ENCODE measurements at regions not wholly inside any gene's neighbourhood (a gene's known extent, or its start where the extent isn't known, plus 50 kb on each side); places are given as distances from the start of the nearest gene placed in this dataset.

DNA sequence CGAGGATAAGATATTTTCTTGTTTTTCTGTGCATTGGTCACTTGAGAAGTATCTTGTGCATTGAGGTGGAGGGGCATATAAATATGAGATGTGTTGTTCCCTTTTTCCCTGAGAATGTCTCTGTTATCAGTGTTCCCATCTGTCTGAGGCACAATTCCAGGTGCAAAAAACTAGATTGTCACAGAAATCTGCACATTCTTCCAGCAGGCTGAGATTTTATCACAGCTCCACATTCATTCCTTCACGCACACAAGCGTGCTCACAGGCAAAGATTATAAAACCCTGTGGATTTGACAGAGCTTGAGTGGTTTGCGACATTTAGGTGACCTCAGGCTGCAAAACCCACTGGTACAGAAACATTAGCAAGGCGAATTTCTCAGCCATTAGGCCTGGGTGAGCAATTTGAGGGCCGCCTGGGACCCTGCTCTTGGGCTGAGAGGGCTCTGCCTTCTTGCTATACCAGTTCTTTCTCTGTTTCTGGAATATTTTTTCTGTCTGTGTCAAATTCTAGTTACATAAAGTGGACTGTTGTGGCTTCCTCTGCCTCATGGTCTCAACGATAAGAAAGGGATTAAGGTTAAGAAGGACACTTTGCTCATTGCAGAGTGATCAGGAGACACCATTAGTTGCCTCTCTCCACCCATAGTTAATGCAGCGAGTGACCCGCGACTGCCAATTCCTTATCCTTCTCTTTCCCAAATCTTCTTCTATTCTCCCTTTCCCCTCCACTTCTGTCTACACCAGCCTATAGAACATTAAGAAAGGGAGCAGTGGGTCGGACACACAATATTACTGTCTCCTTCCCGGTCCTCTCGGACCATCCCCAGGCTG lies 86.7 kb upstream of the C1QTNF7 start:
- no peak for DNase-seq (ENCODE audit: low spot score)

DNA sequence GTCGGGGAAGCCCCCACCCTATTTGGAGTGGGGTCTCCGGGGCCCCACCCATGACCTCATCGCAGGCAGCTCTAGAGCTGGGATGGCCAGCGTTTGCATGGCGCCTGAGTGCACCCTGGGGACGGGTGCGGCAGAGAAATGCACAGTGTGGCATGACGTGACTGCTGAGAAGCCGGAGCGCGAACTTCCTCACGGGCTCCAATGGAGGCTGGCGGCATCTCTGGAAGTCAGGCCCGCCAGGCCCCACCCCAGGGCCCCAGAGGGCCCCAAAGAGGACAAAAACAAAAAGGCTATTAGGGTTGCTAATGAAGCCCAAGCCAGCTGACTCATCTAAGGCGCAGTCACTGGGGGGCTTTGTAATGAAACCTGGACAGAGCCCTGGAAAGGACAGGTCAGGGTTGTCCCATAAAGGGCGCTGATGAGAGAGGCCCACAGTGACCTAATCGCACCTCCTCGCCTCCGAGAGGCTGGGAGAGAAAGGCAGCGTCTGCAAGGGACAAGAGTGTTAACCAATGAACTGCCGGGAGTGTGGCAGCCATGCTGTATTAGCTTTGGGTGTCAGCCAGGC lies 86.0 kb upstream of the C1QTNF7 start:
- no peak for DNase-seq (ENCODE audit: low spot score)

DNA sequence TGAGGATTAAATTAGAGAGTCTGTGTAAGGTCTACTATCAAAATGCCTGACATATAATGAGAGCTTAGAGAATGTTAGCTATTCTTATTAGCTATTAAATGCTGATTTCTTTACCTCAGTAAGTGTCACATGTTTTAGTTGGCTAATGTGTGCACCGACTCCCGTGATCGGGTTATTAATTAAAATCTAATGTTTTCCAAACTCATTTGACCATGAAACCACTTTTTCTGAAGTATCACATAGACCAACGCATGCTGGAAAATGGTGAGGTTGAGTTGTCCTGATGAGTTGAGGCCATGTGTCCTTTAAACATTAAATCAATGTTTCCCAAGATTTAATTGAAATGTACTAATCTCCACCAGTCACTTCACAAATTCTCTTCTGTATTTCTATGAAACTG lies 84.8 kb upstream of the C1QTNF7 start:
- DNase-seq (ENCODE audit: low spot score) = no peak

DNA sequence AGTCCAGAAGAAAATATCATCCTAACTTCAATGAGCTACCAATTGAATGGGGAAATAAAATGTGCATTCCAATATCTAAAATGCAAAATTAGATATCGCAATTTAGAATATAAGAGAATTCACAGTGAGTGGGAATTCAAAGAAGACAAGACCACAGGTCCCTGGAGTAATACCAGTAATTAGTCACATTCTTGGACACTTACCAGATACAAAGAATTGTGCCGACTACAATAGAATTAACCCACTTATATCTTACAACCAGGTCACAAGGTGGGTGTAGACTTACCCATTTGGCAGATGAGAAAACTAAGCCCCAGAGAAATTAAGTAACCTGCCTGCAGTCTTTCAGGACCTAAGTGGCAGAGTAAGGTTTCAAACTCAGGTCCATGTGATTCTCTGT lies 84.3 kb upstream of the C1QTNF7 start:
- no peak for DNase-seq (ENCODE audit: low spot score)

DNA sequence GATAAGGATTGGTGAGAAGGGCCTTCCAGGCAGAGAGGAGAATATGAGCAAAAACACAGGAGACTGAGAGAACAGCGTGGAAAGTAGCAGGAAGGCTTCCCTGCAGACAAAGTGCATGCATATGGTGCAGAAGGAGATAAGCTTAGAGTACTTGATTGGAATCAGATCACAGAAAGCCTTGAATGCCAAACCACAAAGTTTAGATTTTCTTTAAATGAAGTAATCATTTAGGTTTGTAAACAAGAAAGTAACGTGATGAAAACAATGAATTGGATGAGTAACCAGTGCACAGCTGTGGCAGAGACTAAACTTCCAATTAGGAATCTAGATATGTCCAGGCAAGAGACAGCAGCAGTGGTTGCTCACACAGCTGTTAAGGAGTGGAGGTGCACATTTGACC lies 83.8 kb upstream of the C1QTNF7 start:
- DNase-seq (ENCODE audit: low spot score) = no peak

DNA sequence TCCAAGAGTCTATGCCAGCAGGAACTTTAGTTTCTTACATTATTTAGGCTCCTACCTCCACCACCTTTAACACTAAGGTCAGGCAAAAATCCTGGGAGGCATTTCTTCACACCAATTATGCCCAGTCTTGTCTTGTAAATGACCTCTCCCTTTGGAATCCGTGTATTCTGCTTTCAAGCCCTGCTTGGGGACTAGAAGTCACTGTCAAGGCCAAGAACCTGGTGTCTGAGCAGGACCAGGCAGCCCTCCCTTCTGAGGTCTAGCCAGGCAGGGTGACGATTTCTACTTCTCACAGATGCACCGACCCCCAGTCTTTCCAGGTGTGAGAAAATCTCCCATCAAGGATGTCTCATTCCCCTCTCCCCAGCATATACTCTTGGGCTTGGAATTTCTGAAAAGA lies 82.7 kb upstream of the C1QTNF7 start:
- DNase-seq (ENCODE audit: low spot score) = no peak

DNA sequence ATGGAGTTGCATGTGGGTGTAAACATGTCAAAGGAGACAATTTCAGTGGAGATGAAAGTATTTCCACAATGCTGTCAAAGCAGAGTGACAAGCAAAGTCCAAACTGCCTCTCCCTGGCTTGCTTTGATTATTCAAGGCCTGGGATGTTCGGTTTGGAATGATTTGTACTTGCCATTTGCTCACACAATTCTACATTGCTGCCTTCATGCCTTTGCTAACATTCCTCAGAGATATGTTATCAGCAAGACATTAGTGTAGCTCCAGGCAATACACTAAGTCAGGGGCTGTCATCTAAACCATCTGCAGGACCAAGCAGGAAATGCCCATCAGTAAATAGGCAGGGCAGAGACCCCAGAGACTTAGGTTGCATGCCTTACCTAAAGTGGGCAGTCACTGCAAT lies 79.6 kb upstream of the C1QTNF7 start:
- no peak for DNase-seq (ENCODE audit: low spot score)

DNA sequence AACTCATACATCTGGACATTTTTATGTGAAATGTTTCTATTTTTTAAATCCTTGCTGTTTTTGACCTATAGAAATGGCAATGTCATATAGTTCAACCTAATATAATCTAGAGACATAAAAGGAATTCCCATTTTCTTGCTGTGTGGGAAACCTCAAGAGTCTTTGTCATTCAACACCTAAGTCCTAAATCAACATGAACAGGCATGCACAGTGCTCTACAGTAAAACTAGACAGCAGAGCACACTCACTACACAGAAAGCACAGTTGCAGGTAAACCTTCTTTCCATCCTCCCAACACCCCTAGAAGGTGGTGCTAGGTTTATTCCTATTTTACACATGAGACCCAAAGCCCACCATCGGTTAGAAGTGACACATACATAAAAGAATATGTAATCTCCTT lies 79.1 kb upstream of the C1QTNF7 start:
- DNase-seq (ENCODE audit: low spot score) = no peak

DNA sequence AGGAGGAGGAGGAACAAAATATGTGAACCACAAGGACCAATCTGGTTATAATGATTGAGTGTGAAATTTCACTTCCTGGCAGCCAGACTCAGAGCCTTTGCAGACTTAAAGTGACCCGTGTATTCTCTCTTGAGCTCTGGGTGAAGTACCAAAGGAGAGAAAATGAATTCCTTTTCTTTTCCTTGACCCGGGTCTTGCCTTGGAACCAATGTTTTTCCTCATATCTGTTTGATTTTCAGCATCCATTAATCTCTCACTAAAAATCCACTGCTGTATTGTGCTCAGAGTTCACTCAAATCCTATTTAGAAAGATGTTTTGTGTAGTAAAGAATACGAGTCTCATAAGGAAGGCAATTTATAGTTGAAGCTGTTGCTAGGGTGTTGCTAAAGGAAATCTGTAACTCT lies 78.3 kb upstream of the C1QTNF7 start:
- DNase-seq (ENCODE audit: low spot score) = no peak

DNA sequence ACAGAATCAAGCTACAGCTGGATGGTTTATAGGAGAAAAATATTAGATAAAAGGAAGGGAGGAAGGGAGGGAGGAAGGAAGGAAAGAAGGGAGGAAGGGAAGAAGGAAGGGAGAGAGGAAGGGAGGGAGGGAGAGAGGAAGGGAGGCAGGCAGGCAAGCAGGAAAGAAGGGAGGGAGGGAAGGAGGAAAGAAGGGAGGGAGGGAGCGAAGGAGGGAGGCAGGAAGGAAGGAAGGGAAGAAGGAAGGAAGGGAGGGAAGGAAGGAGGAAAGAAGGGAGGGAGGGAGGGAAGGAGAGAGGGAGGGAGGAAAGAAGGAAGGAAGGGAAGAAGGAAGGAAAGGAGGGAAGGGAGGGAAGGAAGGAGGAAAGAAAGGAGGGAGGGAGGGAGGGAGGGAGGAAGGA lies 77.9 kb upstream of the C1QTNF7 start:
- DNase-seq (ENCODE audit: low spot score) = no peak

DNA sequence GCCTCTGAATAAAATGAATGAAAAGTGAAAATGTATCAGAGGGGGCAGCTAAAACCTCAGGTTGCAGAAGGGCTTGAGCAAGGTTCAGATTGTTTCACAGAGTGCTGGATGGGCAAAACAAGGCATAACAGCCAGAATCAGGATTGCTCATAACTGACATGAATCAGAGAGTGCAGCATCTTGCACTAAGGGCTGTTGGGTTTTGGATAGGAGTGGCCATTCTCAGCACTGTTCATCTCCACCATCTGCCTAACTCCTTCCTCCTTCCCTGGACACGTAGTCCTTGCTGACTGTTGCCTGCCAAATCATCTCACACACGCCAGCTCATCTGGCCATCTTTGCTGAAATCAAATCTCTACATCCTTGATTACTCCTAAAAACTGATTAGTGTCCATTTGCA lies 75.3 kb upstream of the C1QTNF7 start:
- no peak for DNase-seq (ENCODE audit: low spot score)

DNA sequence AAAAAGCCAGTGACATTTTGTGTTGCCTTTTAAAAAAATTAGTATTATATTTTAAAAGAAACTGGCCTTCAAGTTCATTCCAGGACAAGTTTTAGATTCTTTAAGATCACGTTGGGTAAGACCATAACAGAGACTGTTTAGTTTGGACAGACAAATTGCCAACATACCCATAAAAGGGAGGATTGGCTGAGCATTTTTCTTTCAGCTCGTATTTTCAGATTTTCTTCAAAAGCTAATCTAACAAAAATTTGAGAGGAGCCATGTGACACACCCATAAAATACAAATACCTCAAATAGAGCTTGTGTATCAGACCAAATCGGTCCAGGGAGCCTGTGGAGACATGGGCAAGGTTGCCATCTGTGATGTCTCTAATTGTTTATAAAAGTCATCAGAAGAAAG lies 74.6 kb upstream of the C1QTNF7 start:
- DNase-seq (ENCODE audit: low spot score) = no peak

DNA sequence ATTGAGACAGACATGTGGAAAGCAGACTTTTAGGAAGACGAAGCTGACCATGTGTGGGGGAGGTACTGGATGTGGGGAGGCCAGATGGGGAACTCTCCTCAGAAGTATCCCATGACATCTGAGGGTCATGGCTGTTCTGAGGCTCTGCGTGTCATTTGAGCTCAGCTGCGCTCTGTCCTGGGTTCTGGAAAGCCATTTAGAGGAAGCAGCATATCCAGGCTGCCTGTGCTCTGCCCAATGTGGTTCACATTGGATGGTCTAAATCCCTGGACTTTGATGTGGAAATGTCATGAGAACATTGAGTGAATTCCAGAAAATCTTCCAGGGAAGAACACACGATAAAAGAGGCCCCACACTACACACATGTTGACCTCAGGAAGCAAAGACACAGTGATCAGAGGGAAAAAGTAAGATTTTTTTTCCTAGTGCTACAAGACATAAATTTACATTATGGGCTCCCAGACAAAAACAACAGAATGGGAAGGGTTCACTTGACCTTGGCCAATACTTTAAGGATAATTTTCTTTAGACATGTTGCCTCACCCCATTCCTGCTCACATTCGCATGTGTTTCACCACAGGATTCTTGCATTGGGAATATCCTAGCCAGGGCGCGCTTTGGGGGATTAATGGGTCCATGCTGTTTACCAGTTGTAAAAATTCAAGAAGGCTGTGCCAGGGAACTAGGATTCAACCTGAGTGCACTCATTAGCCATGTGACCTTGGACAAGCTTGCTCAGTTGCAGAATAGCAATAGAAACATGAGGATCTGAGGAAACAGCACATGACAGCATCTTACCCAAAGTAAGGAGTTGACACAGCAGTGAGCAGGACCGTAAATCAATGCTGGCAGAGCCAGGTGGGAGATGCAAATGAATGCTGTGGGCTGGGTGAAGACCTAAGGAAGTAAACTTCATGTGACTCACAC lies 73.2 kb upstream of the C1QTNF7 start:
- no peak for DNase-seq (ENCODE audit: low spot score)

DNA sequence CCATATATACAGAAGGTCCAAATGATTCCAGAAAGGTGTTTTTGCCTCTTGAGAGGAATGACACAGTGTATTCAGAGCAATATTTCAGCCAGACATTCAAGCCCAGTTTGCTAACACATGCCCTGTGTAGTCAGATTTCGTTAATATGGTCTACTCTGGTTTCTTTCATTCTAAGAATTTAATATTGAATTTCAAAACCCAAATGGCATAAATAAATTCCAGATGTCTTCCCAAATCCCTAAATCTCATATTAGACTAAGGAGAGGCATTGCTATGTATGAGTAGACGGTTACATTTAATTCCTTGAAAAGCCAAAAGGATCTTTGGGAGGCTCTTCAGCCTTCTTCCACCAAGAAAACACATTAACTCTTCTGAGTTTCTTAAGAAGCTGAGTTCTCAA lies 66.3 kb upstream of the C1QTNF7 start:
- DNase-seq (ENCODE audit: low spot score) = no peak

DNA sequence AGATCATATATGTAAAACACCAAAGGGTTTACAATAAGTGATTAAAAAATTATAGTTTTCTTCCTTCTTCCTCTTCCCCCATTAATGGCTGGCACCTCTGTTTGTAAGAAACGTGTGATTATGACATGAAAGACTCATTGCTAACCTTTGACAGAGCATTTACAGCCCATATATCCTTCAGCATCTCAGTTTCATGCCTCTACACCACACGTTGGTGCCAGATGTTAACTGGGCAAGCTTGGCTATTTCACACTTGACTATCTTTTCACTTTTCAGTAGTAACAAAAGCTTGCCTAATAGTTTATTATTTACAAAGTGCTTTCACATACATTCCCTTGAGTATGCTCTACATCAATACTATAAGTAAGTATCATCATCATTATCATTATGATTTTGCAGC lies 65.3 kb upstream of the C1QTNF7 start:
- DNase-seq (ENCODE audit: low spot score) = no peak

DNA sequence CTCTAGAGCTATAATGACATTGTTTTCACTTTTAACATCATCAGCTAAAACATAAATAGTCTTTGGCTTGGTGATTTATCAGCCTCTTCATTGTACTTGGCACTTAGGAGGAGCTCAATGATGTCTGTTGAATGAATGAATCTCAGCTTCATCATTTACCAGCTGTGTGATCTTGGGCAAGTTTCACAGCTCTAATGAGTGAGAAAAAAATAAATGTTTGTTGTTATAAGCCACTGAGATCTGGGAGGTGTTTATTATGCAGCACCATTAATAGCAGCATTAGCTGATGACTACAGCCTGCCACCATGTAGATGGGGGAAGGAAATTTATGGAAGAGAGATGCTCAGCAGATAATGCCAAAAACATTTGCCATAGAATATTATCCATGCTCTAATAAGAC lies 63.6 kb upstream of the C1QTNF7 start:
- no peak for DNase-seq (ENCODE audit: low spot score)

DNA sequence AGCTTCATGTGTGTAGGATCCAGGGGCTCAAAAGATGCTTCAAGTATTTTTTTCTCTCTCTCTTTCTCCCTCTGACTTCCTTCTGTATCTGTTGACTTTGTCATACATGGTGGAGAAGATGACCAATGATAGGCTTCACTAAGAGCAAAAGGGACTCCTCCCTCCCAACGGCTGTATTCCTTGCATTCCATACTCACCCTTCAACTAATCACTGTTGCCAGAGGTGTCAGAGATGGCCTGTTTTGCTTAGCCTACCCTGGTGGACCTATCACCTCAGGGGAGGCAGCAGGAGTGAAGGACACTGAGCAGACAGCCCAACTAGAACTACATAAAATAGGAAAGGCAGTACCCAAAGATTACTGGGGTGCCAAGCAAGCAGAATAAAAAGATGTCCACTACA lies 62.2 kb upstream of the C1QTNF7 start:
- DNase-seq (ENCODE audit: low spot score) = no peak

DNA sequence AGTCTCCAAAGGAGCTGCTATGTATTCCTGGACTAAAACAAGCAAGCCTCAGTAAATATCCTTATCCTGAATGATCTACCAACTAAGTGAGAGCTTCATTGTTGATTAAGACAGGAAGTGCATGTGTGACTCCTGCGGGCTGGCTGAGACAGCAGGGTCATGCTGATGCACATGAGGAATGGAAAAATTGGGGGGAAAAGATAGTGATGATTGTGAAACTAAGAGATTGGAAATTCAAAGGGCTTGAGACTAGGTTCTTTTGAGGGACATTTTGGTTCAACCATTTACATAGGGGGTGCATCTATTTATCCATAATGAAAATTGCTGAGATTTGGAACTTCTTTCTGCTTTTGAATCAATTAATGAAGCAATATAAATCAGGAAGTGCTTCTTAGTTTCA lies 61.1 kb upstream of the C1QTNF7 start:
- no peak for DNase-seq (ENCODE audit: low spot score)

DNA sequence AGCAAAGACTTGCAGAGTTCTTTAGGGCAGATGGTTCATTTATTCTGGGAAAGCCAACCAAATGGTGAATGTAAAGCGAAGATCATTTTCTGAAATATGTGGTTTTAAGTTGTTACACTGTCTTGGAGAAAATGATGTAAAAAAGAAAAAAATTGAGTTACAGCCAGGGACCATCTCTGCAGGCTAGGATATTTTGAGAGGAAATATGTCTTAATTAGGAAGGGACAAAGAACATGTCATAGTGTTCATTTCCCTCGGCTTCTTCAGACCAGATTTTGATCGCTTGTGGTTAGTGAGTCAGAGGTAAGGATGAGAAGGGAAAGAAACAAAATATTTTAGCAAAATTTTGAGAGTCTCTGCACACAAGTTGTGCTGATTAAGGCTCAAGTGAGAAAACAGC lies 59.0 kb upstream of the C1QTNF7 start:
- DNase-seq (ENCODE audit: low spot score) = no peak

DNA sequence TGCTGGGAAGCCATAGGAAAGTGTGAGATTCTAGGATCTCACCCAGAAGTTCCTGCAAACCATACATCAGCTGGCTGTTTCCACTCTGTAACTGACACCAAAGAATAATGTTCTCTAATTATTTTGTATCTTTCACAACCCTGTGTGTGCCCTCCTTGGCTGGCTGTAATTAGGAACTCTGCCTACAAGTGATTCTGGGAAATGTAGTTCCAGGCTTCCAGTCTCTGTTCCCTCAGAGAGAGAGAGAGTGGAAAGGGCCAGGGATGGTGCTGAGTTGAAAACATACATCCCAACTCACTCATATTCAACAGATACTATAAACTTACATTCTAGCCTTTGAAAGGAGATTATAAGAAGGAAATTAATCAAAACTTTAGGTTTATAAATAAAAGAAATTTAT lies 57.5 kb upstream of the C1QTNF7 start:
- DNase-seq (ENCODE audit: low spot score) = no peak

DNA sequence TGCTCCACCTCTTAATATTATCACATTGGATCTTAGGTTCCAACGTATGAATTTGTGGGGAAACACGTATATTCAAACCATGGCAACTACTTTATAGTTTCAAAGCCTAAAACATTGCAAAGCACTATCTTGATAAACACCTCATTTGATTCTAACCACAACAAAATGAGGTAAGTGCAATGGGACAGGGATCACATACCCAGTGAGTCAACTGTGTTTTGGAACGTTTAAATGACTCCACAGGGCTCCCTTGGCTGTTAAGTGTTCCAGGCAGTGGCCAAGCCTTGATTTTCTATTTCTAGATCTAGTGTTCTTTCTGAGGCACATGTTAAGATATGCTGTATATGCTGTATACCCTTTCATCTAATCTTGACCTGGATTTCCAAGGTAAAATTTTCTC lies 54.5 kb upstream of the C1QTNF7 start:
- DNase-seq (ENCODE audit: low spot score) = no peak

DNA sequence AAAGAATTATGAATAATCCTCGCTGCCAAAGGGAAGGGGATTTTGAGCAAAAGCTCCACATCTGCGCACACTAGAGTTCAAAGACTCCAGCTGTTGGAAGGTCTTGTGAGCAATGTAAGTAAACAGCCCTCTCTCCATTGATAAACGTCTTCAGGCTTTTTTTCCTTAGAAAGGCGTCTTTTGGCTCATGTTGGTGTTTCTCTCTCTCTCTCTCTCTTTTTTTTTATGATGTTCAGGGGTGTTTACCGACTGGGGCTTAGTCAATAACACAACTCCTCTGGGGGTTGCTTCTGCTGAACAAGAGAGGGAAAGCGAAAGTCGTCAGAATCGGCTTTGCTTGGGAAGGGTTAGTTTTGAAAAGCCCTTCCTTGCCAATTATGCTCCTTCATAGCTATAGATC lies 53.2 kb upstream of the C1QTNF7 start:
- DNase-seq (ENCODE audit: low spot score) = no peak

DNA sequence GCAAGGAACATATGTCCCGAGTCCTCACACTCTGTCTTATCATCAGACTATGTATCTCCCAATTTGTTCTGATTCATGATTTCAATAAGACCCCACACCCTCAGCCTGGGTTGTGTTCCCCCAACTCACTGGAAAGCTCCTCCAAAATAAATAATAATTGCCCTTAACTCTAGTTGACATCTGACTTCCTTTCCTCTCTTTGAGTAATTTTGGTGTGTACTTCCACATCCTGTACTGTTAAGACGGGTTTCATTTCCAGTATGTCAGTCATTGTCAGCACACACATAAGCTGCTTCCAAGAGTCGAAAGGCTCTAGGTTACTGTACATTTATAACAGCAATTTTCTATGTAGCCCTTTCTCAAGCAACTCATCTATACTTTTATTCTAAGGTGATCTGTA lies 52.2 kb upstream of the C1QTNF7 start:
- no peak for DNase-seq (ENCODE audit: low spot score)
